T-cell (primary cell): ENCODE measurements at regions not wholly inside any gene's neighbourhood (a gene's known extent, or its start where the extent isn't known, plus 50 kb on each side); places are given as distances from the start of the nearest gene placed in this dataset.

Source experiments
- ATAC-seq, 4 experiments: fragments of 200-7000 bp in 3 of 4; fragments of 150-1000 bp in 1 of 4; cut with Tn5 transposase; replicated peaks in 1 of 4; 1 replicate in 3 of 4; 2 replicates in 1 of 4; pipeline ENCODE4 v1.10.0; 2021; ENCODE audit warnings: moderate library complexity in 3 of 4, mild to moderate bottlenecking in 2 of 4, moderate number of reproducible peaks in 1 of 4
- CTCF ChIA-PET, 2 donors: fragments of 300-600 bp; sonication (Branson Sonifier 250); formaldehyde crosslinking; loops; one replicate each; lab custom pipeline; 2022; ENCODE audit warnings: antibody characterized with exemption in 2 of 2; lab: Charles Lee
- POLR2A ChIA-PET, 2 donors: fragments of 300-600 bp; sonication (Branson Sonifier 250); formaldehyde crosslinking; loops; one replicate each; lab custom pipeline; 2022; ENCODE audit warnings: antibody characterized with exemption in 2 of 2; lab: Charles Lee
- DNase-seq, 35 experiments: peaks; one replicate each; pipeline versions ENCODE4 v3.0.0 to v3.0.0-alpha.2; 2013 to 2023
- H3K27ac ChIP-seq: one replicate; pipeline ENCODE4 v1.5.1; 2013; ENCODE audit warnings: low read length
- H3K27me3 ChIP-seq, 2 experiments: replicated peaks in 1 of 2; 1 replicate in 1 of 2; 2 replicates in 1 of 2; pipeline versions ENCODE4 v1.6.1 to v1.7.0; 2013; ENCODE audit warnings: low read length in 1 of 2, mixed read lengths in 1 of 2; ENCODE audit not compliant: control insufficient read depth in 2 of 2, insufficient read depth in 2 of 2; ENCODE audit errors: extremely low read depth in 1 of 2
- H3K36me3 ChIP-seq, 2 donors: 1 replicate in 1 of 2; 2 replicates in 1 of 2; pipeline versions ENCODE4 v1.6.1 to v1.7.0; 2013; ENCODE audit warnings: low read length in 1 of 2; ENCODE audit not compliant: control insufficient read depth in 2 of 2, insufficient read depth in 1 of 2; ENCODE audit errors: extremely low read depth in 1 of 2
- H3K4me1 ChIP-seq, 2 experiments: 1 replicate in 1 of 2; 2 replicates in 1 of 2; pipeline versions ENCODE4 v1.6.1 to v1.7.0; 2013; ENCODE audit warnings: low read length in 2 of 2, mixed read lengths in 1 of 2; ENCODE audit not compliant: insufficient read depth in 2 of 2, control insufficient read depth in 1 of 2; ENCODE audit errors: extremely low read depth in 1 of 2
- H3K4me3 ChIP-seq, 2 donors: 1 replicate in 1 of 2; 2 replicates in 1 of 2; pipeline versions ENCODE4 v1.5.1 to v1.7.0; 2013; ENCODE audit warnings: mild to moderate bottlenecking in 2 of 2, low read length in 1 of 2, moderate library complexity in 1 of 2; ENCODE audit not compliant: control insufficient read depth in 1 of 2; ENCODE audit errors: extremely low read depth in 1 of 2
- H3K9me3 ChIP-seq: 2 replicates; pipeline ENCODE4 v1.7.0; 2013
- H3K27ac Mint-ChIP-seq, 2 donors: one replicate each; pipeline ENCODE4 v1.8.0; 2020 to 2021; ENCODE audit warnings: mild to moderate bottlenecking in 2 of 2, mixed read lengths in 2 of 2
- H3K27me3 Mint-ChIP-seq, 2 donors: one replicate each; pipeline ENCODE4 v1.8.0; 2021 to 2022; ENCODE audit warnings: mixed read lengths in 2 of 2
- H3K36me3 Mint-ChIP-seq: one replicate; pipeline ENCODE4 v1.8.0; 2021; ENCODE audit warnings: mixed read lengths
- H3K4me1 Mint-ChIP-seq, 3 donors: one replicate each; pipeline ENCODE4 v1.8.0; 2020 to 2022; ENCODE audit warnings: mixed read lengths in 3 of 3, mild to moderate bottlenecking in 1 of 3
- H3K4me3 Mint-ChIP-seq, 3 donors: one replicate each; pipeline ENCODE4 v1.8.0; 2020 to 2022; ENCODE audit warnings: mild to moderate bottlenecking in 3 of 3, mixed read lengths in 3 of 3, moderate library complexity in 3 of 3
- H3K9me3 Mint-ChIP-seq, 3 donors: one replicate each; pipeline ENCODE4 v1.8.0; 2020 to 2022; ENCODE audit warnings: mixed read lengths in 3 of 3
- WGBS: methylation state at CpG from one replicate; pipeline ENCODE4 v1.1.5; 2013; ENCODE audit warnings: missing lambda C conversion rate; ENCODE audit not compliant: insufficient coverage; 5-methylcytosine and 5-hydroxymethylcytosine counted together

DNA sequence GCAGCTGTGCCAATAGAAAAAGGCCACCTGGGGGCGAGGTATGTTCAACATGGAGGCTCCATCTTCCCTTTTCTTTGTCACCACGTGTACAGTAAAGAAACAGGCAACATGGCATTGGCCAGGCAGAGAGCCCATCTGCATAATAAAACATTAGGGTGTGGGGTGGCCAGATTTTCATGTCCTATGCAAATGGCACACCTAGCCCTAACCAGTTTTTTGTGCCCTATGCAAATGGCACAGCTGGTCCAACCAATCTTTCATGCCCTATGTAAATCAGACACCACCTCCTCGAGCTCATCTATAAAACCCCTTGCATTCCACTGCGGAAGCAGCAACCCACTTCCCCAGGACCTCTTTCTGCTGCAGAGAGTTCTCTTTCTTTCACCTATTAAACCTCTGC is 149.1 kb upstream of the RGS6 start:
- POLR2A ChIA-PET: no interaction called here
- H3K27me3 Mint-ChIP-seq: peaks cover 15 to 18% of the 10 kb centered on the region in 2 donors
- no peak overlapping the region for H3K4me3 Mint-ChIP-seq
- H3K9me3 ChIP-seq: no peaks in the 10 kb centered on the region
- H3K4me1 ChIP-seq: no peaks in the 10 kb centered on the region
- CTCF ChIA-PET: no interaction called here
- no peak overlapping the region for H3K4me3 ChIP-seq
- no peaks in the 10 kb centered on the region for H3K36me3 Mint-ChIP-seq
- DNase-seq: no peak
- H3K4me1 Mint-ChIP-seq: no peaks in the 10 kb centered on the region
- H3K27ac ChIP-seq: no peak overlapping the region
- no peak for ATAC-seq
- WGBS: 76% methylated on average over 2 of the region's 4 CpGs
- no peak overlapping the region for H3K27ac Mint-ChIP-seq
- H3K27me3 ChIP-seq: no peaks in the 10 kb centered on the region
- peaks cover 0 to 4% (median 0%) of the 10 kb centered on the region in 3 donors for H3K9me3 Mint-ChIP-seq
- H3K36me3 ChIP-seq: no peaks in the 10 kb centered on the region

GRCh38 chr14:71783786-71784185 is 148.4 kb upstream of the RGS6 start:
- CTCF ChIA-PET: interaction anchor here (0.6 kb wide), 2 partner anchors 628 to 1586 kb away, joined by 3 to 4 read pairs; no protein-coding TSS in a partner anchor
- Mint-ChIP-seq H3K9me3 (peaks cover 0 to 4% (median 0%) of the 10 kb centered on the region in 3 donors), H3K4me3 (no peak overlapping the region)

GRCh38 chr14:71789005-71789404 is 143.2 kb upstream of the RGS6 start:
- DNase-seq: no peak
- no peak overlapping the region for H3K27ac Mint-ChIP-seq

More at GRCh38 chr14:71783786-71784185, 148.4 kb upstream of the RGS6 start:
- H3K4me3 ChIP-seq: no peak overlapping the region
- DNase-seq (no peak), ATAC-seq (no peak)
- no peaks in the 10 kb centered on the region for H3K9me3 ChIP-seq
- H3K4me1 ChIP-seq: no peaks in the 10 kb centered on the region
- POLR2A ChIA-PET: no interaction called here
- WGBS: 91% methylated on average over 3 of the region's 4 CpGs
- Mint-ChIP-seq H3K4me1 (no peaks in the 10 kb centered on the region), H3K27me3 (peaks cover 12 to 18% of the 10 kb centered on the region in 2 donors), H3K36me3 (no peaks in the 10 kb centered on the region), H3K27ac (no peak overlapping the region)
- no peaks in the 10 kb centered on the region for H3K36me3 ChIP-seq
- H3K27me3 ChIP-seq: no peaks in the 10 kb centered on the region
- H3K27ac ChIP-seq: no peak overlapping the region

DNA sequence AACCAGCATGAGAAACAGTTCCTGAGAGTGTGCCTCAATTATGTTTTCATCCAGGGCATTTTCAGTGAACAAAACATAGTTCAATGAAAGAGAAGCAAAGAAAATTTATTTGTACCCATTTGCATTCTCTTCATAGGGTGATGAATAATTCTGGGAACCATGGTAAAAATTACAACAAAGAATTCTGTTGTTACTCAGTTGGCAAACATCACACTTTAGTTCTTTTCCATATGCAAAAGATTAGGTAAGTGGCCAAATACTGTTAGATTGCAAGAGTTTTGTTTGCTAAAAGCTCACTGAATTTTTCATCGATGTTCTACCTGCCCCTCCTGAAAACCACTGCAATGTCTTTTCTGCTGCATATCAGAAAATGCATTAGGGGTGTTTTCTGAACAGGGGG is 132.4 kb upstream of the RGS6 start:
- ChIA-PET CTCF (no interaction called here), POLR2A (no interaction called here)
- H3K9me3 ChIP-seq: no peaks in the 10 kb centered on the region
- no peak overlapping the region for H3K4me3 ChIP-seq
- Mint-ChIP-seq H3K27ac (no peak overlapping the region), H3K36me3 (no peaks in the 10 kb centered on the region), H3K27me3 (peaks cover 19 to 29% of the 10 kb centered on the region in 2 donors), H3K9me3 (no peaks in the 10 kb centered on the region), H3K4me3 (no peak overlapping the region), H3K4me1 (no peaks in the 10 kb centered on the region)
- H3K4me1 ChIP-seq: no peaks in the 10 kb centered on the region
- no peak for DNase-seq
- no peak overlapping the region for H3K27ac ChIP-seq
- WGBS: no CpG with 5 or more reads among the region's 1 CpG
- peaks cover 0 to 7% of the 10 kb centered on the region in 2 experiments for H3K27me3 ChIP-seq
- ATAC-seq: no peak
- no peaks in the 10 kb centered on the region for H3K36me3 ChIP-seq

More at GRCh38 chr14:71789005-71789404, 143.2 kb upstream of the RGS6 start:
- Mint-ChIP-seq H3K9me3 (no peaks in the 10 kb centered on the region), H3K36me3 (no peaks in the 10 kb centered on the region), H3K27me3 (peaks cover 5 to 14% of the 10 kb centered on the region in 2 donors), H3K4me3 (no peak overlapping the region), H3K4me1 (no peaks in the 10 kb centered on the region)
- Histone ChIP-seq H3K4me3 (no peak overlapping the region), H3K27ac (no peak overlapping the region), H3K4me1 (no peaks in the 10 kb centered on the region), H3K36me3 (no peaks in the 10 kb centered on the region), H3K27me3 (no peaks in the 10 kb centered on the region), H3K9me3 (no peaks in the 10 kb centered on the region)
- ATAC-seq: no peak
- no CpG with 5 or more reads among the region's 1 CpG for WGBS
- ChIA-PET POLR2A (no interaction called here), CTCF (no interaction called here)

DNA sequence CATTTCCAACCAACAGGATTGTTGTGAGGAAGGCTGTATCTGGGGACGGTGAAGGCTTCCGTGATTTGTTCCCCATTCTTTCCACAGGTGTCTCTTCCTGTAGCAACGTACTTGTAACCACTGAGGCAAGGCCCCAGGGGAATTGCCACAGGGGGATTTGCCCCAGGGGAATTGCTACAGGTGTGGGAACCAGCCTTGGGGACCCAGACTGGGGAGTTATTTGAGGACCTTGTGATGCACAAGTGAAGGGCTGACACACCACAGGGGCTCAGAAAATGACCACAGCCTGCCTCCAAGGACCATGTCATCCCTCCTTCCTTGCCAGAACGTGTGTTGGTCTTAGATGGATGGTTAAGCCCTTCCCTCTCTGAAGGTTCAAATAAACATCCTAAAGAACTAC is 131.4 kb upstream of the RGS6 start:
- Mint-ChIP-seq H3K4me3 (no peak overlapping the region), H3K36me3 (no peaks in the 10 kb centered on the region), H3K9me3 (no peaks in the 10 kb centered on the region), H3K27me3 (peaks cover 16 to 26% of the 10 kb centered on the region in 2 donors), H3K4me1 (no peaks in the 10 kb centered on the region), H3K27ac (no peak overlapping the region)
- Histone ChIP-seq H3K36me3 (no peaks in the 10 kb centered on the region), H3K9me3 (no peaks in the 10 kb centered on the region), H3K27ac (no peak overlapping the region), H3K4me1 (no peaks in the 10 kb centered on the region), H3K4me3 (no peak overlapping the region), H3K27me3 (peaks cover 0 to 7% of the 10 kb centered on the region in 2 experiments)
- ChIA-PET CTCF (no interaction called here), POLR2A (no interaction called here)
- ATAC-seq (no peak), DNase-seq (no peak)
- whole genome bisulfite sequencing: 80% methylated on average over 1 of the region's 4 CpGs

DNA sequence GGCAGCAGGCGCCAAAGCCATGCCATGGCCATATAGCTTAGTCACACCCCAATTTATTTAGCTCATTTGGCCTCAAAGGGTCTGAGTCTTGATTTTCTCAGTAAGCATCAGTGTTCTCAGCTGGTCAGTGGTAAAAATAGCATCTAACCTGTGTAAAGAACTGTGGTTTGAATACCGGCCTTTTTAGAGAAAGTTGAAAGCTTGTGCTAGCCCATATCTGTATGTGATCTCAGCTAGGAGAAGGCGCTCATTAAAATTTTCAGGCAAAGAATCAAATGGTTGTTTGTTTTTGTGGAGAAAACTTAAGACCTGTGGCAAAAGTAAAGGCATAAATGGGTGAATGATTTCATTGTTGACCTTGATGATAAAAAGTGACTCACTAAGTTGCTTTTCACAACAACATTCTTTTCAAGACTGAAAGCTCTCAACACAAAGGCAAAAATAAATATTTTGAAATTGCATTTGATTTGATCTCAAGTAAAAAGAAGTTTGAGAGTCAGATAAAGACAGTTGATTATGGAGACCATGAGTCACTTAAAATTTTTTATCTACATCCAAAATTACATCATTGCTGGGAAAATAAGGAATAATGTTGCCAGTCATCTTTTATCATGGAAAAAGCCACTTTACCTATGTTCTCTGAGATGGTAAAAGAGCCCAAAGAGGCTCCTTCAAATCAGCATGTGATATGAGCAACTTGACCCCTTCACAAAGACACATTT is 128.5 kb upstream of the RGS6 start:
- no peak for ATAC-seq
- POLR2A ChIA-PET: no interaction called here
- no peaks in the 10 kb centered on the region for H3K4me1 Mint-ChIP-seq
- H3K27ac Mint-ChIP-seq: no peak overlapping the region
- Histone ChIP-seq H3K27me3 (peaks cover 0 to 5% of the 10 kb centered on the region in 2 experiments), H3K36me3 (no peaks in the 10 kb centered on the region), H3K4me3 (no peak overlapping the region), H3K4me1 (no peaks in the 10 kb centered on the region), H3K9me3 (no peaks in the 10 kb centered on the region), H3K27ac (no peak overlapping the region)
- WGBS: 82% methylated on average over 1 of the region's 3 CpGs
- no peak for DNase-seq
- H3K27me3 Mint-ChIP-seq: peaks cover 16 to 23% of the 10 kb centered on the region in 2 donors
- CTCF ChIA-PET: no interaction called here
- no peaks in the 10 kb centered on the region for H3K36me3 Mint-ChIP-seq
- no peak overlapping the region for H3K4me3 Mint-ChIP-seq
- no peaks in the 10 kb centered on the region for H3K9me3 Mint-ChIP-seq
